Fibroblast of villous mesenchyme (primary cell): ENCODE measurements at regions not wholly inside any gene's neighbourhood (a gene's known extent, or its start where the extent isn't known, plus 50 kb on each side); places are given as distances from the start of the nearest gene placed in this dataset.
"Not testable (repeated sequence)": the region's sequence is repeated elsewhere in the genome, so short reads cannot be mapped to it uniquely, and the experiment has no call there.

Experiments
- DNase-seq: peaks from one replicate; pipeline ENCODE4 v3.0.0-alpha.2; 2010; ENCODE audit warnings: low read depth
- H3K4me3 ChIP-seq: 2 replicates; pipeline ENCODE4 v1.5.1; 2011; ENCODE audit warnings: low read depth, mild to moderate bottlenecking, low read length
- CTCF ChIP-seq: IDR thresholded peaks from 2 replicates; pipeline ENCODE4 v1.5.1; 2012; ENCODE audit warnings: low read depth, mild to moderate bottlenecking, low read length; ENCODE audit not compliant: insufficient read depth

GRCh38 chr1:5129746-5130355 is 475.4 kb downstream of the AJAP1 start:
- TF ChIP-seq CTCF = no peak
- no peak for DNase-seq
- H3K4me3 ChIP-seq = no peak overlapping the region

- TF ChIP-seq CTCF = no peak
- no peak for DNase-seq
- H3K4me3 ChIP-seq = no peak overlapping the region
Measured at GRCh38 chr1:5125208-5125607, 470.8 kb downstream of the AJAP1 start.

GRCh38 chr1:5120559-5120958 is 466.1 kb downstream of the AJAP1 start:
- H3K4me3 ChIP-seq = no peak overlapping the region
- no peak for TF ChIP-seq CTCF
- no peak for DNase-seq

- DNase-seq = no peak
- no peak overlapping the region for H3K4me3 ChIP-seq
- no peak for TF ChIP-seq CTCF
Measured at GRCh38 chr1:5119366-5120234, 465.2 kb downstream of the AJAP1 start.

DNA sequence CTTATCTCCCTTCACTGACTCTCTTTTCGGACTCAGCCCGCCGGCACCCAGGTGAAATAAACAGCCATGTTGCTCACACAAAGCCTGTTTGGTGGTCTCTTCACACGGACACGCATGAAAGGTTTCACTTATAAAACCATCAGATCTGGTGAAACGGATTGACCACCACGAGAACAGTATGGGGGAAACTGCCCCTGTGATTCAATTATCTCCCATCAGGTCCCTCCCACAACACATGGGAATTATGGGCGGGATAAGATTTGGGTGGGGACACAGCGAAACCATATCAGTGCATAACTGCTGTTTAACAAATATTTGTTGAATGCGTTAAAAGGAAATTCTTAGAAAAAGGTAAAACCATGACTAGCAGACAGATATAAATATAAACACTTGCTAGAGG is 464.4 kb downstream of the AJAP1 start:
- DNase-seq, H3K4me3 ChIP-seq: not testable (repeated sequence)

- not testable (repeated sequence) for H3K4me3 ChIP-seq, DNase-seq
Measured at GRCh38 chr1:5118292-5118691, 463.9 kb downstream of the AJAP1 start.

- no peak overlapping the region for H3K4me3 ChIP-seq
- no peak for TF ChIP-seq CTCF
- DNase-seq = no peak
Measured at GRCh38 chr1:5111581-5111980, 457.2 kb downstream of the AJAP1 start.

DNA sequence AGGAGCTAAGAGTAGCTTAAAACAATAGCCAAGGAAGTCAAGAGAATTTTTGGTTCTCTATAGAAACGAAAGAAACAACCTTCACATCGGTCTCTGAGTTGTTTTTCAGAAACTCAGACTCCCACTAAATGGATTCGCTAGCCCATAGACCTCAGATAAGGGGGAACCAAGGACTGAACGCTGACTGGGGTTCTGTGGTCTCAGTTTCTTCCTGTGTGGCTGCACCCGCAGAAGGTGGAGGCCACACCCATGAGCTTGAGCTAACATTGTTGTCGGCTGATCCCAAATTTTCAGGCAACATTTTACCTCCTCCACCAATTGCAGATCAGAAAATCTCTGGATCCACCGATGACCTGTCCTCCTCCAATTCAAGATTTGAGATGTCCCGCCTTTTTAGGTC is 456.1 kb downstream of the AJAP1 start:
- TF ChIP-seq CTCF = no peak
- H3K4me3 ChIP-seq = no peak overlapping the region
- DNase-seq = no peak
